ENCODE measurements at regions not wholly inside any gene's neighbourhood (a gene's known extent, or its start where the extent isn't known, plus 50 kb on each side); places are given as distances from the start of the nearest gene placed in this dataset.

GRCh38 chr5:31064215-31064614, 129.3 kb upstream of the CDH6 start (continued):
- TF ChIP-seq FOSL1 (IDR thresholded peaks at IDR 0.05; ENCODE audit: insufficient read depth, low read depth, low read length) (no peak), SIN3A (conservative IDR thresholded peaks at IDR 0.05 in 1 of 2, IDR thresholded peaks at IDR 0.05 in 1 of 2; ENCODE audit: low read depth in 1 of 2, low read length in 2 of 2) (no peak), CBX8 (IDR thresholded peaks at IDR 0.05; ENCODE audit: borderline replicate concordance, low read depth, low read length) (no peak), SP1 (IDR thresholded peaks at IDR 0.05; ENCODE audit: low read depth, low read length) (no peak), CBX5 (IDR thresholded peaks at IDR 0.05; ENCODE audit: low read depth, low read length) (no peak), RNF2 (IDR thresholded peaks at IDR 0.05; ENCODE audit: borderline replicate concordance, low read depth, low read length, missing control alignments, poor library complexity, severe bottlenecking) (no peak), EZH2 (IDR thresholded peaks at IDR 0.05; ENCODE audit: low read depth, low read length, severe bottlenecking) (no peak), E2F6 (IDR thresholded peaks at IDR 0.05) (no peak)

Data from H1 (cell line).